ENCODE measurements at regions not wholly inside any gene's neighbourhood (a gene's known extent, or its start where the extent isn't known, plus 50 kb on each side); places are given as distances from the start of the nearest gene placed in this dataset.

- TF ChIP-seq CTCF (IDR thresholded peaks at IDR 0.05), result no peak
- TF ChIP-seq POLR2A (IDR thresholded peaks at IDR 0.05), result no peak
These were observed 1535.8 kb downstream of the TSPY10 start for GRCh38 chrY:11063486-11063885.

Measured in adrenal gland (tissue), 5 donors.